ENCODE measurements at regions not wholly inside any gene's neighbourhood (a gene's known extent, or its start where the extent isn't known, plus 50 kb on each side); places are given as distances from the start of the nearest gene placed in this dataset.

GRCh38 chr3:107870943-107871638 is 219.7 kb downstream of the CD47 start:
- no peak for TF ChIP-seq CTCF (IDR thresholded peaks at IDR 0.05)
- TF ChIP-seq POLR2AphosphoS5 (IDR thresholded peaks at IDR 0.05; ENCODE audit: insufficient read depth in 1 of 2, low read depth in 1 of 2) = no peak
- no peak for TF ChIP-seq POLR2A (IDR thresholded peaks at IDR 0.05)
